ENCODE measurements at regions not wholly inside any gene's neighbourhood (a gene's known extent, or its start where the extent isn't known, plus 50 kb on each side); places are given as distances from the start of the nearest gene placed in this dataset.

DNA sequence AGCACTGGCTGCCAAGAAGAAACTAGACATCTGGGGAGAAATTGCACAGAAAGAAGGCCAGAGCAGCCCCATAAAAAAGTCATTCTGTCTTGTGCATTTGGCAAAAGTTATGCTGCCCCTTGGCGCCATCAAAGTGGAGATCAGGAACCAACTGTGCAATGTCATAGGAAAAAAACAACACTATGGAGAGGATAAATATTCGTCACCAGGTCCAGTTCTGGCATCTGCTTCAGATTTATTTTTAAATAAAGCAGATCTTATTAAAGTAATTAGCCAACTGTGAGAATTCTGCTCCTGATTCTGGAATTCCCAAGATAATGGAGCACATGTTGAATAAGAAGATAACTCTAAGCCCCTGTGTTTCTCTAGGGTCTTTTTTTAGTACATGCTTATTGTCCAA is 500.0 kb upstream of the IL12A start:
- no peak for ATAC-seq
- TF ChIP-seq, protein P1, sequence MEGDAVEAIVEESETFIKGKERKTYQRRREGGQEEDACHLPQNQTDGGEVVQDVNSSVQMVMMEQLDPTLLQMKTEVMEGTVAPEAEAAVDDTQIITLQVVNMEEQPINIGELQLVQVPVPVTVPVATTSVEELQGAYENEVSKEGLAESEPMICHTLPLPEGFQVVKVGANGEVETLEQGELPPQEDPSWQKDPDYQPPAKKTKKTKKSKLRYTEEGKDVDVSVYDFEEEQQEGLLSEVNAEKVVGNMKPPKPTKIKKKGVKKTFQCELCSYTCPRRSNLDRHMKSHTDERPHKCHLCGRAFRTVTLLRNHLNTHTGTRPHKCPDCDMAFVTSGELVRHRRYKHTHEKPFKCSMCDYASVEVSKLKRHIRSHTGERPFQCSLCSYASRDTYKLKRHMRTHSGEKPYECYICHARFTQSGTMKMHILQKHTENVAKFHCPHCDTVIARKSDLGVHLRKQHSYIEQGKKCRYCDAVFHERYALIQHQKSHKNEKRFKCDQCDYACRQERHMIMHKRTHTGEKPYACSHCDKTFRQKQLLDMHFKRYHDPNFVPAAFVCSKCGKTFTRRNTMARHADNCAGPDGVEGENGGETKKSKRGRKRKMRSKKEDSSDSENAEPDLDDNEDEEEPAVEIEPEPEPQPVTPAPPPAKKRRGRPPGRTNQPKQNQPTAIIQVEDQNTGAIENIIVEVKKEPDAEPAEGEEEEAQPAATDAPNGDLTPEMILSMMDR (IDR thresholded peaks at IDR 0.05) = no peak

DNA sequence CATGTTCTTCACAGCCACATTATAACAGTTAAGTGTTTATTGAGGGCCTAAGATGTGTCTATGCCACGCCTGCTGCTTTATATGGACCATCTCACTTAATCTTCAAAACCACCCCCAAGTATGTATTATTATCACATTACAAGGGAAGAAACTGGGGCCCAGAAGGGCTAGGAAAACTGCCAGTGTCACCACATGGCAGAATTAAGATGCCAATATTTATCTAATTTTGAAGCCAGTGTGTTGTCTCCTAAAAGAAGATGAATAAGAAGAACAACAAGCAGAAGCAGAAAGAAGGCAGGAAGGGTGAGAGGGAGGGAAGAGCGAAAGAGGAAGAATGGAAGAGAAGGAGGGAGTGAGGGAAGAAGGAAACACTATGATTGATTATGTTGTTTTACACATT is 491.3 kb upstream of the IL12A start:
- no peak for ATAC-seq
- no peaks in the 10 kb centered on the region for H3K4me1 ChIP-seq

More for the DNA sequence above, 500.0 kb upstream of the IL12A start:
- Histone ChIP-seq H3K36me3 (no peaks in the 10 kb centered on the region), H3K4me3 (no peak overlapping the region), H3K27me3 (no peaks in the 10 kb centered on the region), H3K9me3 (peaks cover 0 to 18% (median 6%) of the 10 kb centered on the region in 11 donors), H3K27ac (no peak overlapping the region), H3K4me1 (no peaks in the 10 kb centered on the region)
- 62 to 65% methylated on average over 2 of the region's 2 CpGs for WGBS, 2 donors
- intact Hi-C loops (cut with DNase I) = no loop called here
- DNase-seq = no peak

DNA sequence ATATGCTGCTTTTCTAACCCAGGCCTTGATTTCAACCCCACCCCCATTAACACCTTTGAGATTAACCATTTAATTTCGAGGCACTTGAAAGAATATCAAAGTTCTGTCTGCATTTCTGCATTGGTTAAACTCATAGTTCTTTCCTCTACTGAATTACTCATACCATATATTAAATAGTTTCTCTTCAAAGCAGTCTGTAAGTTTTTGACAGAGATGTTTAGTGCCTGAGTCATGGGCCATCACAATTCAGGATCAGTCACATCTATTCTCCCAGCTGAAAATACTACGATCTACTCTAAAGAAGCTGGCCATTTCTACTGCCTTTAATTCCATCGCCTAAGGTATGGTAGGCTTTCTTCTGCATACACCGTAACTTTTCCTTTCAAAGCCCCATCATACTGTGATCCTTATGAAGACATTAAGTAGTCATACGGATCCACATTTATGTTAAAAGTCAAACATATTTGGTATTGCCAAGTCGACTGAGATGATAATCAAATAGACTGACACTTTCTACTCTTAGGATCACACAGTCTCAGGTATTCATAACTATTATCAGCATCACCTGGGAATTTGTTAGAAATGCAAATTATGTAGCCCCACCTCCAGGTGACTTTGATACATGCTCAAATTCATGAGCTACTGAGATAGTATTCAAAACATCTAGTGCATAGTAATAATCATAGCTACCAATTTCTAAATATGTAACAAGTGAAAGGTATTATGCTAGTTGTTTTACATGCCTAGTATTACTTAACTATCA is 489.4 kb upstream of the IL12A start:
- TF ChIP-seq, protein P1 (IDR thresholded peaks at IDR 0.05) = no peak
- ATAC-seq (no peak), DNase-seq (no peak)
- peaks cover 0 to 4% (median 0%) of the 10 kb centered on the region in 11 donors for H3K9me3 ChIP-seq
- 69 to 80% methylated on average over 6 of the region's 6 CpGs for WGBS, 2 donors
- H3K4me3 ChIP-seq = no peak overlapping the region
- no peaks in the 10 kb centered on the region for H3K4me1 ChIP-seq
- intact Hi-C loops (cut with DNase I) = no loop called here
- H3K27ac ChIP-seq = no peak overlapping the region
- no peaks in the 10 kb centered on the region for H3K27me3 ChIP-seq
- H3K36me3 ChIP-seq = no peaks in the 10 kb centered on the region

More for the DNA sequence above, 491.3 kb upstream of the IL12A start:
- Histone ChIP-seq H3K4me3 (no peak overlapping the region), H3K9me3 (peaks cover 0 to 4% (median 0%) of the 10 kb centered on the region in 11 donors), H3K36me3 (no peaks in the 10 kb centered on the region), H3K27me3 (no peaks in the 10 kb centered on the region), H3K27ac (no peak overlapping the region)
- WGBS, 2 donors = 88 to 92% methylated on average over 1 to 2 of the region's 2 CpGs
- no peak for DNase-seq
- intact Hi-C loops (cut with DNase I) = no loop called here
- TF ChIP-seq, protein P1 (IDR thresholded peaks at IDR 0.05) = no peak

DNA sequence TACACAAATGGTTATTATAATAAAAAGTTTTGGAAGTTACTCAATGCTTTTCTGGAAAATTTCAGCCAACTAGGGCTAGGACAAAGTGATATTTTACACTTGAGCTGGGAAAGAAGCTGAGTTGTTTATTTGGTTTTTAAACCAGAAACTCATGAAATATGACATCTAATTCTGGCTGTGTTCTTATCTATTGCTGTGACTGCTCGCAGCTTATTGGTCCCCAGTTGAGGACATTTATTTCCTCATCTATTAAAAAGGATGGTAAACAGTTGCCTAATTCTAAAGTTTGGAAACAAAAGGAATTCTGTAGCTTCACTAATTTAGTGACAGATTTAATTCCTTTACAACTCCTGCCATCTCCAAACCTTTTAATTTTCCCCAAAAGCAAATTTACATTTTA is 487.6 kb upstream of the IL12A start:
- Histone ChIP-seq H3K4me3 (no peak overlapping the region), H3K36me3 (no peaks in the 10 kb centered on the region), H3K27me3 (no peaks in the 10 kb centered on the region), H3K4me1 (no peaks in the 10 kb centered on the region), H3K9me3 (no peaks in the 10 kb centered on the region), H3K27ac (no peak overlapping the region)
- intact Hi-C loops (cut with DNase I) = no loop called here
- no peak for DNase-seq
- no peak for ATAC-seq
- WGBS, 2 donors = 67 to 77% methylated on average over 1 of the region's 1 CpG
- TF ChIP-seq, protein P1 (IDR thresholded peaks at IDR 0.05) = no peak
